HepG2 (cell line): ENCODE measurements at regions not wholly inside any gene's neighbourhood (a gene's known extent, or its start where the extent isn't known, plus 50 kb on each side); places are given as distances from the start of the nearest gene placed in this dataset.

Experiments used
- AKNA ChIP-seq: sonication (generic); formaldehyde crosslinking; IDR thresholded peaks from 2 replicates; pipeline ENCODE4 v1.4.0; 2020; ENCODE audit warnings: missing genetic modification reagents, borderline replicate concordance
- ARHGAP35 ChIP-seq: sonication (generic); formaldehyde crosslinking; IDR thresholded peaks from 2 replicates; pipeline ENCODE4 v1.9.0; 2022; ENCODE audit warnings: mild to moderate bottlenecking, inconsistent platforms, moderate library complexity, missing genetic modification reagents, borderline replicate concordance
- CTCF ChIP-seq: sonication (generic); formaldehyde crosslinking; IDR thresholded peaks from 2 replicates; pipeline ENCODE4 v1.5.0; 2020; ENCODE audit warnings: mild to moderate bottlenecking, missing genetic modification reagents, moderate library complexity
- E2F1 ChIP-seq: sonication (generic); formaldehyde crosslinking; IDR thresholded peaks from 2 replicates; pipeline ENCODE4 v1.5.0; 2020; ENCODE audit warnings: missing genetic modification reagents
- FOXO1 ChIP-seq: sonication (generic); formaldehyde crosslinking; IDR thresholded peaks from 2 replicates; pipeline ENCODE4 v1.4.0; 2020; ENCODE audit warnings: missing genetic modification reagents
- HDAC1 ChIP-seq: sonication (generic); formaldehyde crosslinking; IDR thresholded peaks from 2 replicates; pipeline ENCODE4 v1.5.1; 2020; ENCODE audit warnings: mild to moderate bottlenecking, missing genetic modification reagents
- HOXA5 ChIP-seq: sonication (generic); formaldehyde crosslinking; IDR thresholded peaks from 2 replicates; pipeline ENCODE4 v1.4.0; 2020; ENCODE audit warnings: missing genetic modification reagents
- KLF16 ChIP-seq, 2 experiments: sonication (generic) in 1 of 2; formaldehyde crosslinking in 1 of 2; IDR thresholded peaks; 2 replicates each; pipeline versions ENCODE4 v1.6.1 to v1.8.0; 2016 to 2023; ENCODE audit warnings: missing genetic modification reagents in 2 of 2, missing compliant biosample characterization in 1 of 2
- MATR3 ChIP-seq: sonication (generic); formaldehyde crosslinking; IDR thresholded peaks from 2 replicates; pipeline ENCODE4 v1.4.0; 2020; ENCODE audit warnings: missing genetic modification reagents
- MED1 ChIP-seq: sonication (generic); formaldehyde crosslinking; IDR thresholded peaks from 2 replicates; pipeline ENCODE4 v1.4.0; 2020; ENCODE audit warnings: missing genetic modification reagents
- RARA ChIP-seq: IDR thresholded peaks from 2 replicates; pipeline ENCODE4 v1.6.1; 2016; ENCODE audit warnings: missing genetic modification reagents, missing compliant biosample characterization
- ZBTB44 ChIP-seq: sonication (generic); formaldehyde crosslinking; IDR thresholded peaks from 2 replicates; pipeline ENCODE4 v1.4.0; 2020; ENCODE audit warnings: missing genetic modification reagents
- ZFP36 ChIP-seq: fragments of 150-350 bp; IDR thresholded peaks from 2 replicates; pipeline ENCODE4 v1.6.1; 2018; ENCODE audit warnings: borderline replicate concordance, low read length, low read depth; ENCODE audit not compliant: partially characterized antibody
- ZNF124 ChIP-seq: sonication (generic); formaldehyde crosslinking; IDR thresholded peaks from 2 replicates; pipeline ENCODE4 v1.4.0; 2020; ENCODE audit warnings: missing genetic modification reagents
- ZNF18 ChIP-seq: sonication (generic); formaldehyde crosslinking; IDR thresholded peaks from 2 replicates; pipeline ENCODE4 v1.8.0; 2022; ENCODE audit warnings: mild to moderate bottlenecking, missing genetic modification reagents; ENCODE audit not compliant: insufficient replicate concordance
- ZNF251 ChIP-seq: sonication (generic); formaldehyde crosslinking; IDR thresholded peaks from 2 replicates; pipeline ENCODE4 v1.9.0; 2021; ENCODE audit warnings: mild to moderate bottlenecking, missing genetic modification reagents
- ZNF660 ChIP-seq: sonication (generic); formaldehyde crosslinking; IDR thresholded peaks from 2 replicates; pipeline ENCODE4 v1.5.1; 2020; ENCODE audit warnings: mild to moderate bottlenecking, low read depth, missing genetic modification reagents, borderline replicate concordance
- ZNF703 ChIP-seq: sonication (generic); formaldehyde crosslinking; IDR thresholded peaks from 2 replicates; pipeline ENCODE4 v1.5.1; 2020; ENCODE audit warnings: missing genetic modification reagents, mild to moderate bottlenecking, moderate library complexity, borderline replicate concordance

GRCh38 chr19:56974556-56975207 lies 134.2 kb upstream of the PEG3 start (continued):
- peak; percentile 27 for TF ChIP-seq CTCF (CRISPR knock-in tag)
- no peak; the same call in 1 of the 2 replicates for TF ChIP-seq ZNF124 (CRISPR knock-in tag)
- TF ChIP-seq ZBTB44 (CRISPR knock-in tag): no peak
- TF ChIP-seq ZNF251 (CRISPR knock-in tag): no peak
- TF ChIP-seq ZFP36: no peak
- peak in 1 of 2 experiments; percentile 66; a peak in 2 of 4 replicates for TF ChIP-seq KLF16 (CRISPR knock-in tag; IDR thresholded peaks at IDR 0.05)
- TF ChIP-seq MED1 (CRISPR knock-in tag): peak; percentile 98
- no peak for TF ChIP-seq ZNF18 (CRISPR knock-in tag)
- TF ChIP-seq FOXO1 (CRISPR knock-in tag): peak; percentile 85
- no peak for TF ChIP-seq MATR3 (CRISPR knock-in tag)
- no peak for TF ChIP-seq E2F1 (CRISPR knock-in tag)
- 0 out of 2 replicates have a peak, but pooled peaks have one; percentile 57 for TF ChIP-seq HOXA5 (CRISPR knock-in tag)
- no peak for TF ChIP-seq AKNA (CRISPR knock-in tag)
- no peak for TF ChIP-seq ZNF660 (CRISPR knock-in tag)
- no peak for TF ChIP-seq ARHGAP35 (CRISPR knock-in tag)
- TF ChIP-seq ZNF703 (CRISPR knock-in tag): no peak
- TF ChIP-seq HDAC1 (CRISPR knock-in tag): peak; percentile 63
- peak; percentile 95 for TF ChIP-seq RARA (CRISPR knock-in tag)
